ENCODE measurements at regions not wholly inside any gene's neighbourhood (a gene's known extent, or its start where the extent isn't known, plus 50 kb on each side); places are given as distances from the start of the nearest gene placed in this dataset.

DNA sequence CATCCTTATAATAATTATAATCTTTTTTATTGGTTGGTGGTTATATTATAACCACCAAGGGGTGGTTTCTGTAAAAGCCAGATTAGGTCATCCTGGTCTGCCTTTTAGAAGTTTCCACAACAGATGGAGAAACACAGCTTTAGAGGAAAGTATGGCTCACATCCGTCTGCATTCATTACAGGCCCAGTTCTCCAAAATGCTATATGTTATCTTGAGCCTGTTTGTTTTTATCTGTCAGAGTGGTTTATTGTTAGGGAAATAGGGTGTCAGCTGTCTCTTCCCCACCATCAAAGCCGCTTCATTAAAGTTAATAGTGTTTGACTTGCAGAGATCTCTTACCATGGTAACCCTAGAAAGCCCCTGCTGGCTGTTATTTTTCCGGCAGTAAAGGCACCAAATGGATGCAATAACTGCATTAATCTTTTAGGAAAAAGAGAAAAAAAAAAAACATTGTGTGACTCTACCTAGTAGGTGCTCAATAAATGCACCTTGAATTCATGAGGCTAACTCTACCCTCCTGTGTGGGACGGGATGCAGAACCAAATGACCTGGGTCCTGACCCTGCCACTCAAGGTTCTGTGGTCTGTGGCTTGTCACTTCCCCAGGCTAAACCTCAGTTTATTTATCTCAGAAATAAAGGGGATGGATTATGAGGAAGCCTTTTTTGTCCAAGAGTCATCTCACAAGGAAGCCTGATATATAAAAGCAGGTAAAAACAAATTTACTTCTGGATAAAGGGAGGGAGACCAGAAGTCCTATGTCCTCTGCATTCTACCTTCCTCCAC is 118.3 kb downstream of the WT1 start:
- no peak overlapping the region for H3K4me3 ChIP-seq
- ATAC-seq = no peak
- H3K27ac ChIP-seq = no peak overlapping the region
- H3K4me2 ChIP-seq = no peak overlapping the region
- H3K4me1 ChIP-seq = peaks cover 12% of the 10 kb centered on the region
- CTCF ChIA-PET = interaction anchor here (0.5 to 6.2 kb wide), 3 partner anchors 8 to 1008 kb away, joined by 4 to 83 read pairs (median 12); no protein-coding TSS in a partner anchor
- no peaks in the 10 kb centered on the region for H3K9me3 ChIP-seq
- no peak for DNase-seq (ENCODE audit: low read depth in 1 of 2, low spot score in 1 of 2)
- POLR2A ChIA-PET = no interaction called here
- no peak for TF ChIP-seq HDAC2 (IDR thresholded peaks at IDR 0.05)
- no peak for TF ChIP-seq RCOR1 (IDR thresholded peaks at IDR 0.05; ENCODE audit: low read depth, low read length)
- no peak for TF ChIP-seq EHF (CRISPR knock-in tag; IDR thresholded peaks at IDR 0.05)
- no peak for TF ChIP-seq NFE2L2 (conservative IDR thresholded peaks at IDR 0.05; ENCODE audit: low read length)
- TF ChIP-seq RNF2 (IDR thresholded peaks at IDR 0.05; ENCODE audit: borderline replicate concordance, low read depth) = no peak
- TF ChIP-seq, protein P1, sequence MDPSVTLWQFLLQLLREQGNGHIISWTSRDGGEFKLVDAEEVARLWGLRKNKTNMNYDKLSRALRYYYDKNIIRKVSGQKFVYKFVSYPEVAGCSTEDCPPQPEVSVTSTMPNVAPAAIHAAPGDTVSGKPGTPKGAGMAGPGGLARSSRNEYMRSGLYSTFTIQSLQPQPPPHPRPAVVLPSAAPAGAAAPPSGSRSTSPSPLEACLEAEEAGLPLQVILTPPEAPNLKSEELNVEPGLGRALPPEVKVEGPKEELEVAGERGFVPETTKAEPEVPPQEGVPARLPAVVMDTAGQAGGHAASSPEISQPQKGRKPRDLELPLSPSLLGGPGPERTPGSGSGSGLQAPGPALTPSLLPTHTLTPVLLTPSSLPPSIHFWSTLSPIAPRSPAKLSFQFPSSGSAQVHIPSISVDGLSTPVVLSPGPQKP (IDR thresholded peaks at IDR 0.05; ENCODE audit: low read depth, low read length) = no peak
- TF ChIP-seq FOSB (CRISPR knock-in tag; IDR thresholded peaks at IDR 0.05) = no peak
- FAIRE-seq = no peak
- WGBS (ENCODE audit: missing lambda C conversion rate) = 83% methylated on average over 4 of the region's 4 CpGs

DNA sequence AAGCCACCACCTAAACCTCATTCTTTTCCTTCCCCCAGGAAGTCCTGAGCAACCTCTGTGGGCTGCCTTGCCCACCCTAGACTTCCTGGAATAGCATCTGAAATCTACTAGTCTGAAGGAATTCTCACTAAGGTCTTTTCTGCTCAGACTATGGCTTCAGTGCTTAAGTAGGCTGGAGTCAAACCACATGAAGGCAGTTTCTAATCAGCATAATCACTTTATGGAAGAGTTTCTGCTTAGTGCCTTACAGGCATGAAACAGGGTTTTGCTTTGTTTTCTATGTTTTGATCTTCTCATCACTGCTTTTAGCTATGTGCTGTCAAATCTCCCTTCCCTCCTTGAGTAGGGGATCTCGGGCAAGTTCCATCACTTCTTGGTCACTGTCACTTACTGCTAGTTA is 117.7 kb downstream of the WT1 start:
- WGBS (ENCODE audit: missing lambda C conversion rate) = 76% methylated on average over 1 of the region's 1 CpG
- H3K4me2 ChIP-seq = no peak overlapping the region
- FAIRE-seq (no peak), DNase-seq (ENCODE audit: low read depth in 1 of 2, low spot score in 1 of 2) (no peak), ATAC-seq (no peak)
- CTCF ChIA-PET = interaction anchor here (4.8 kb wide), 1 partner anchor 17 kb away, joined by 29 read pairs; no protein-coding TSS in a partner anchor
- H3K27ac ChIP-seq = no peak overlapping the region
- POLR2A ChIA-PET = no interaction called here
- H3K4me3 ChIP-seq = no peak overlapping the region
- peaks cover 9% of the 10 kb centered on the region for H3K4me1 ChIP-seq
- H3K9me3 ChIP-seq = no peaks in the 10 kb centered on the region
- TF ChIP-seq CBX8 (IDR thresholded peaks at IDR 0.05) (no peak), EP300 (IDR thresholded peaks at IDR 0.05) (no peak), RCOR1 (IDR thresholded peaks at IDR 0.05; ENCODE audit: low read depth, low read length) (no peak), TFCP2L1 (CRISPR knock-in tag; IDR thresholded peaks at IDR 0.05) (no peak), MAFK (IDR thresholded peaks at IDR 0.05; ENCODE audit: partially characterized antibody) (no peak), ZFP36 (IDR thresholded peaks at IDR 0.05; ENCODE audit: borderline replicate concordance, partially characterized antibody) (no peak), FOSB (CRISPR knock-in tag; IDR thresholded peaks at IDR 0.05) (no peak), SREBF2 (IDR thresholded peaks at IDR 0.05) (no peak), JUN (IDR thresholded peaks at IDR 0.05) (no peak), MYC (IDR thresholded peaks at IDR 0.05; ENCODE audit: borderline replicate concordance, low read length) (no peak), FOSL2 (IDR thresholded peaks at IDR 0.05) (no peak), FOSL2 (CRISPR knock-in tag; IDR thresholded peaks at IDR 0.05) (no peak), RNF2 (IDR thresholded peaks at IDR 0.05; ENCODE audit: borderline replicate concordance, low read depth) (no peak), ZSCAN20 (CRISPR knock-in tag; IDR thresholded peaks at IDR 0.05) (no peak), ZC3H11A (IDR thresholded peaks at IDR 0.05) (no peak), NPAS2 (CRISPR knock-in tag; IDR thresholded peaks at IDR 0.05; ENCODE audit: borderline replicate concordance) (no peak)
- TF ChIP-seq, protein P2, sequence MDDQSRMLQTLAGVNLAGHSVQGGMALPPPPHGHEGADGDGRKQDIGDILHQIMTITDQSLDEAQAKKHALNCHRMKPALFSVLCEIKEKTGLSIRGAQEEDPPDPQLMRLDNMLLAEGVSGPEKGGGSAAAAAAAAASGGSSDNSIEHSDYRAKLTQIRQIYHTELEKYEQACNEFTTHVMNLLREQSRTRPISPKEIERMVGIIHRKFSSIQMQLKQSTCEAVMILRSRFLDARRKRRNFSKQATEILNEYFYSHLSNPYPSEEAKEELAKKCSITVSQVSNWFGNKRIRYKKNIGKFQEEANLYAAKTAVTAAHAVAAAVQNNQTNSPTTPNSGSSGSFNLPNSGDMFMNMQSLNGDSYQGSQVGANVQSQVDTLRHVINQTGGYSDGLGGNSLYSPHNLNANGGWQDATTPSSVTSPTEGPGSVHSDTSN (IDR thresholded peaks at IDR 0.05) = no peak
- TF ChIP-seq, protein P3, sequence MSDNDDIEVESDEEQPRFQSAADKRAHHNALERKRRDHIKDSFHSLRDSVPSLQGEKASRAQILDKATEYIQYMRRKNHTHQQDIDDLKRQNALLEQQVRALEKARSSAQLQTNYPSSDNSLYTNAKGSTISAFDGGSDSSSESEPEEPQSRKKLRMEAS (IDR thresholded peaks at IDR 0.05) = no peak
- TF ChIP-seq, protein P4, sequence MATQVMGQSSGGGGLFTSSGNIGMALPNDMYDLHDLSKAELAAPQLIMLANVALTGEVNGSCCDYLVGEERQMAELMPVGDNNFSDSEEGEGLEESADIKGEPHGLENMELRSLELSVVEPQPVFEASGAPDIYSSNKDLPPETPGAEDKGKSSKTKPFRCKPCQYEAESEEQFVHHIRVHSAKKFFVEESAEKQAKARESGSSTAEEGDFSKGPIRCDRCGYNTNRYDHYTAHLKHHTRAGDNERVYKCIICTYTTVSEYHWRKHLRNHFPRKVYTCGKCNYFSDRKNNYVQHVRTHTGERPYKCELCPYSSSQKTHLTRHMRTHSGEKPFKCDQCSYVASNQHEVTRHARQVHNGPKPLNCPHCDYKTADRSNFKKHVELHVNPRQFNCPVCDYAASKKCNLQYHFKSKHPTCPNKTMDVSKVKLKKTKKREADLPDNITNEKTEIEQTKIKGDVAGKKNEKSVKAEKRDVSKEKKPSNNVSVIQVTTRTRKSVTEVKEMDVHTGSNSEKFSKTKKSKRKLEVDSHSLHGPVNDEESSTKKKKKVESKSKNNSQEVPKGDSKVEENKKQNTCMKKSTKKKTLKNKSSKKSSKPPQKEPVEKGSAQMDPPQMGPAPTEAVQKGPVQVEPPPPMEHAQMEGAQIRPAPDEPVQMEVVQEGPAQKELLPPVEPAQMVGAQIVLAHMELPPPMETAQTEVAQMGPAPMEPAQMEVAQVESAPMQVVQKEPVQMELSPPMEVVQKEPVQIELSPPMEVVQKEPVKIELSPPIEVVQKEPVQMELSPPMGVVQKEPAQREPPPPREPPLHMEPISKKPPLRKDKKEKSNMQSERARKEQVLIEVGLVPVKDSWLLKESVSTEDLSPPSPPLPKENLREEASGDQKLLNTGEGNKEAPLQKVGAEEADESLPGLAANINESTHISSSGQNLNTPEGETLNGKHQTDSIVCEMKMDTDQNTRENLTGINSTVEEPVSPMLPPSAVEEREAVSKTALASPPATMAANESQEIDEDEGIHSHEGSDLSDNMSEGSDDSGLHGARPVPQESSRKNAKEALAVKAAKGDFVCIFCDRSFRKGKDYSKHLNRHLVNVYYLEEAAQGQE (IDR thresholded peaks at IDR 0.05) = no peak
- TF ChIP-seq, protein P5, sequence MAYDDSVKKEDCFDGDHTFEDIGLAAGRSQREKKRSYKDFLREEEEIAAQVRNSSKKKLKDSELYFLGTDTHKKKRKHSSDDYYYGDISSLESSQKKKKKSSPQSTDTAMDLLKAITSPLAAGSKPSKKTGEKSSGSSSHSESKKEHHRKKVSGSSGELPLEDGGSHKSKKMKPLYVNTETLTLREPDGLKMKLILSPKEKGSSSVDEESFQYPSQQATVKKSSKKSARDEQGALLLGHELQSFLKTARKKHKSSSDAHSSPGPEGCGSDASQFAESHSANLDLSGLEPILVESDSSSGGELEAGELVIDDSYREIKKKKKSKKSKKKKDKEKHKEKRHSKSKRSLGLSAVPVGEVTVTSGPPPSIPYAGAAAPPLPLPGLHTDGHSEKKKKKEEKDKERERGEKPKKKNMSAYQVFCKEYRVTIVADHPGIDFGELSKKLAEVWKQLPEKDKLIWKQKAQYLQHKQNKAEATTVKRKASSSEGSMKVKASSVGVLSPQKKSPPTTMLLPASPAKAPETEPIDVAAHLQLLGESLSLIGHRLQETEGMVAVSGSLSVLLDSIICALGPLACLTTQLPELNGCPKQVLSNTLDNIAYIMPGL (CRISPR knock-in tag; IDR thresholded peaks at IDR 0.05; ENCODE audit: borderline replicate concordance) = no peak
- TF ChIP-seq, protein P1 (IDR thresholded peaks at IDR 0.05; ENCODE audit: low read depth, low read length) = no peak

All from A549 (cell line).